Urothelium cell line (cell line): ENCODE measurements at regions not wholly inside any gene's neighbourhood (a gene's known extent, or its start where the extent isn't known, plus 50 kb on each side); places are given as distances from the start of the nearest gene placed in this dataset.

ENCODE experiments used
- DNase-seq: peaks from one replicate; pipeline ENCODE4 v3.0.0; 2011; ENCODE audit warnings: low spot score, mixed read lengths
- FAIRE-seq: peaks from 2 replicates; lab custom pipeline; 2011; peaks lifted over from hg19 to GRCh38; lab: Jason Lieb, UNC

DNA sequence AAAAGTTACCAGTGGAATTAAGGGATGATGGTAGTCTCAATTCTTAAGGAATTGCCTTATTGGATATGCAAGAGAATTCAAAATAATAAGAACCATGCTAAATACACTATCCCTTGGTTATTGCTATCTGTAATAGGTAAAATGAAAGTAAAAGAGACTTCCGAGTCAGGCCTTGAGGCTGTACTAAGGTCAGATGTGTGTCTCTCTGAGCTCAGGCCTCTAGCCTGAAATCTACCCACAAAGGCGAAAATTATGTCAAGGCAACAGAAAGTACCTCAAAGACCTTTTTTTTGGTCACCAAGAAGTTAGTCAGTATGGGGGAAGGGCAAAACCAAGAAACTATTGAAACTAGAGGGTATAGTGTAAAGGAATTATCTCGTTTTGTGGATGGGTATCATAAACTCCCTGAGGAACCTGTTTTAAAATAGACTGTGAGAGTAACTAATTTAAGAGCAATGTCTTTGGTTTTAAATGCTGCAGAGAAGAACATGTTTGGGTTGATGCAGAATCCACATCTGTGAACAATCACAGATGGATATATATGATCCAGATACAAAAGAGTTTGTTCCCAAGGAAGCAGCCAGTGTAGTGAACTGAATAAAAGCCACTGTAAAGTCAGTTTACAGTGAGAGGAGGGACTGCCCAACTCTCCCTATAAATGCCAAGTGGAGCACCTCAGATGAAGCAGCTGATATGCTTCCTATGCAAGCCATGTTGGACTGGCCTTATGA is 382.3 kb upstream of the SEMA6D start:
- FAIRE-seq = no peak
- no peak for DNase-seq

DNA sequence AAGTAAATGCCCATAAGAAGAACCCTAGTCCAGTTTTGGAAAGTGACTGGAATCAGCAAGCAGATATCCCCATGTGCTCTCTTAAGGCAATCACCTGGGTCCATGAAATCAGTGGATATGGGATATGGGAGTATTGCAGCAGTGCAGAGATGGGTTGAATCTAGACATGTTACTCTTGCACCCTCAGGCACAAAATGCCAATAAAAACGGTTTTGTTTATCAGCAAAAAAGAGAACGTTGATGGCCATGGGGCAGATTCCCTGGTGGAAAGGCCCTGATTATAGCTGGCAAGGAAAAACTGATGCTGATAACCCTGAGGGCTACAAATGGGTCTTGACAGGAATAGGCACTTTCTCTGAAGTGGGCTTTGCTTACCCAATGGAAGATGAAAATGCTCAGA is 380.2 kb upstream of the SEMA6D start:
- DNase-seq (no peak), FAIRE-seq (no peak)

DNA sequence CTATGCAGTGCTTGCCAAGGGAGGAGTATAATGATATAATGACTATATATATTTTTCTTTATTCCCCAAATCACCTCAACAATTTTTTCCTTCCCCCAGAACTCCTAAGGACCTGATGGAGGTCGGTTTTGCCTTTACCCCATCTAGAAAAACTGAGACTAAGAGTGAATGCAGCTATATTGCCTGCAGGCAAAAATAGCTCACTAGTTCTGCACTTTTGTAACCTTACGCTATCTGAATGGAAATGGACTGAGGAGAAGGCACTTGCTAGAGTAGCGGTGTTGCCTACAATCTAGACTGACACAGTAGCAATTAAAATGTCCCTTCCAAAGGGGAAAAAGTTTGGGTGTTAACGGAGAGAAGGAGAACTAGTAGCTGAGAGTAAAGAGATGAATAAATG is 379.5 kb upstream of the SEMA6D start:
- FAIRE-seq (no peak), DNase-seq (no peak)

DNA sequence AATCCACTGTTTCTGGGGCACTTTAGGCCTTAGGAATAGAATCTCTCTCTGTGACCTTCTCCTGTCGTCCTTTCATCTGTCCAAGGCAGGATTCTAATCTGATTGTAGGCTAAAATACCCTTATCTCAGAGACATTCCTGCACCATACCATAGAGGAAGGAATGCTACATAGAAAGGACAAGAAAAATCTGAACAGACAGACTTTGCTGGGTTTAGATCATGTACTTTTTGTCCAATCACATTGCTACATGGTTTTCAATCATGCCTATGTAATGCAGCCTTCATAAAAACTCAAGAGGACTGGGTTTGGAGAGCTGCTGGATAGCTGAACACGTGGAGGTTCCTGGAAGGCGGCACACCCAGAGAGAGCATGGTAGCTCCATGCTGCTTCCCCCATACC is 378.5 kb upstream of the SEMA6D start:
- DNase-seq (no peak), FAIRE-seq (no peak)

DNA sequence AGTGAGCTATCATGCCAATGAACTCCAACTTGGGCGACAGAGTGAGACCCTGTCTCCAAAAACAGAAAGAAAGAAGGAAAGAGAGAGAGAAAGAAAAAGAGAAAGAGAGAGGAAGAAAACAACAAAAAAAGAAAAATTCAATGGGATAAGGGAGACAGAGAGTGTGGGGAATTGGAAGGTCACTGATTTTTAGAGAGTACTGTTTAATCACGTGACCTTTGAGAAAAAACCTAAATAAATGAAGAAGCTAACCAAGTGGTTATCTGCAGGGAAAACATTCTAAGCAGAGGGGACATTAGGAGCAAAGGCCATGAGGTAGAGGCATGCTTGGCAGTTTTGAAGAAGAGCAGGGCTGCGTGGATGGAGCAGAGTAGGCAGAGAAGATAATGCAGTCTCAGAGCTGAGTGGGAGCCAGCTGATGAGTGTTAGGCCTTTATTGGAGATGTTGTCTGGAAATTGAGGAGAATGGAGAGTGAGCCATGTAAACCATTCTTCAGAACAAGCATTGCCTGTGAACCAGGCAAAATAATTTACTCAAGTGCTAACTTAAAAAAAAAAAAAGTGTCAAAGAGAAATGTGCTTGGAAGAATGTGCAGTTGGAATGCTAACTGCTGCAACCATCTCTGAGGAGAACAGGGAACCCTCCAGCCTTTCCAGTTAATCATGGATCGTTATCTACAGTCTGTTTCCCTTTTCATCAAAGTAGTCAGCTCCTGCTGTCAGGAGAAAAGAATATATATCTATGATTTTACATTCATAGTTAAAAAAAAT is 377.3 kb upstream of the SEMA6D start:
- FAIRE-seq = no peak
- no peak for DNase-seq

DNA sequence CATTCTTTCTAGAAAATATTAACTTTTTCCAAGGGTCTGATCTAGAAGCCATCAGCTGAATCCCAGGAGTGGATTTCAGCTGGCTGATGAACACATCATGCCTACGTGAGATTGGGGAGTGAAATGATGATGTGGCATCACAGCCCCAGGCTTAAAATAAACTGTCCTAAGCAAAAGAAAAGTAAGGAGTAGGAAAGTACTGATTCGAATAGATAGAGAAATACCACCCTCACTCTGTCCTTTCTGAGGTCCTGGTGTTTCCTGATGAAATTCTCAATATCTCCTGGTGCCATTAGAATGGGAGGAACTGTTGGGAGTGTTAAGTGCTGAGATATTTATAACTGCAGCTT is 376.8 kb upstream of the SEMA6D start:
- no peak for DNase-seq
- FAIRE-seq = no peak

DNA sequence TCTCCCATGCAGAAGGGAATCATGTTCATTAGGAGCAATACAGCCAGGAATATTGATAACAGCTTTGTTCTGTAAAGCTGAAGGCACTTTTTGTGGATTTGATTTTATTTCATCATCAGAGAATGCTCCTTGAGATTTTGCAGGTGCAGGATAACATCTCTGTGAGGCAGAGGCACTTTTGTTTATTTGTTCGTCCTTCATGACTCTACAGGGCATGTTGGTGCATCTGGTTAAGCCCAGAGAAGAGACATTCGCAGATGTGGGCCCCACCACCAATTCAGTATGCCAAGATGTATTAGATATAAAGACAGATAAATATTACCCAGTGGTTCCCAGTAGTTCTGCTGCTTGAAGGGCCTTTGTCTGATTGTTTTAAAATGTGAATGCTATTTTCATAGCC is 368.1 kb upstream of the SEMA6D start:
- DNase-seq (no peak), FAIRE-seq (no peak)

DNA sequence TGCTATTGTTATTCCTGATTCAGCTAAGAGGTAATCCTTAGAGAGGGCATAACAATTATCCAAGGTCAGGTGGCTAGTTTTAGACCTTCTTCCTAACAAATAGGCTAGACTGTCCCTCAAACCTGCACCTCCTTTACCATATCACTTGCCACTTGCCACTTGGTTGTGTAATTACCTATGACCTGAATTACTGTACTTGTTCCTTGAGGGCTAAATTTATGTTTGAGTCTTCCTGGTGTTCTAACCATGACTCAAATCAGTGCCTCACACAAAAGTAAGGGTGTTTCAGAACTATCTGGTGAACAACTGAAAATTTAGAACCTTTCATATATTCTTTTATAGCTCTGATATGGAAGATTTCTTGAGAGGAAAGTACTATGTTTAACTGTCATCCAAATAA is 365.8 kb upstream of the SEMA6D start:
- no peak for DNase-seq
- FAIRE-seq = no peak

DNA sequence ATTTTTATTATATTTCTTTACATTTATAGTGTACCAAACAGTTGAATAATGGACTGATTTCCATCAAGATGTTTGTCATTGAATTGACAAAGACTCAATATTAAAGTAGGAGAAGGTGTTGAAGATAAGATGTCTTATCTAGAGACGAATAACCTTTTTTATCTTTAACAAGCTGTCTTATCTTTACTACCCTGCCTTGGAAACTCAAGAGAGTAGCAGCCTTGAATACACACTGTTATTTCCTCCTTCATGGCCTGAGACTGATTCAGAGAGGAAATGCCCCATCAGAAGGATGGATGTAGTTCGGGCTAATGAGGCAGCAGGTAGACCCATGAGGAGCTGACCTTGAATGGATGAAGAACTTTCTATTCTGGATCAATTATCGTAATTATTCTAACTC is 365.1 kb upstream of the SEMA6D start:
- FAIRE-seq = no peak
- DNase-seq = no peak

DNA sequence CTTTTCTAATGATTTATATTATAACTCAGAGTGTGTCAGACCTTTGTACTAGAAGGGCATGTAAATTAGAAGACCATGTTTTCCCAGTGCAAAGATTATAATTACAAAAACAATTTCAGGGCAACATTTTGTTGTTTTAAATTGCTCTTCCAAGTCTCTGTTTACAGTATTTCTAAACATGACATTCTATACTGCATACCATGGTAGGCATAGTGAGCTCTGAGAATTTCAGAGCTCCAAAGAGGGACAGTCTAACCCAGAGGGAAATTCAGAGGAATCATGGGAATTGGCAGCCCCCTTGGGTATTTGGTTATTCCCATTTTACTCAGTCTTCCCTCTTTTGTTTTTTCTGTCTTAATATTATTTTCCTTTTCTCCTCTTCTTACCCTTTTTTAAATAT is 361.5 kb upstream of the SEMA6D start:
- FAIRE-seq (no peak), DNase-seq (no peak)

DNA sequence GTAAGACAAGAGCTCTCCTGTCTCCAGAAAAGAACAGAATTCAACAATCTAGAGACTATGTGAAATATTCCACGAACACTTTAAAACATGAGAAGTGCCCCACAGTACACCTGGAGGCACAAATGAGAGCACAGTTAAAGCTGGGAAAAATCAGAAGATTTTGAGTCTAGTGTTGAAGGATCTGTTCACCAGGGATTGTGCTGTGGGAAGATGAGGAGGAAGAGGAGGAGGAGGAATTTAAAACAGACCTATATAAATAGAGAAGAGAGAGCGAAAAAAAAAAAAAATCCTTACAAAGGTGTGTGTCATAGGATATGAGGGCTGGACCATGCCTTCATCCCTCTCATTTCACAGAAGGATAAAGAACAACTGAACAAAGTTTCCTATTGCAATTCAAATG is 361.0 kb upstream of the SEMA6D start:
- DNase-seq (no peak), FAIRE-seq (no peak)

DNA sequence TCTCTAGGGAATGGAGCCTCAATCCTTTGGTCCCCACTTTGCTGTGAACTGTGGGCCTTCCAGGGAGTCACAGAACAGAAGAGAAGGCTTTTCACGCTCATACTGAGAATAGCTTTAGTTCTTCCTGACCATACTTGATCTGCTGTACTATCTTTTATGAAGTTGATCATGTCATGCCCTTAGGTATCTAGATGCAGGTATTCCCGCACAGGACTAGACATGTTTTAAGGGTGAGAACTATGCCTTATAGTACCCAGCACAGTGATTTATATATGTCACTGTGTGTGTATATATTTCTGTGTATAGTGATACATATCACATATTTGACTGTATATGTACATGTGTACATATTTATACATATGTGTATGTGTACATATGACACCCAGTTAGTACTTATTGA is 358.4 kb upstream of the SEMA6D start:
- FAIRE-seq = no peak
- DNase-seq = no peak

DNA sequence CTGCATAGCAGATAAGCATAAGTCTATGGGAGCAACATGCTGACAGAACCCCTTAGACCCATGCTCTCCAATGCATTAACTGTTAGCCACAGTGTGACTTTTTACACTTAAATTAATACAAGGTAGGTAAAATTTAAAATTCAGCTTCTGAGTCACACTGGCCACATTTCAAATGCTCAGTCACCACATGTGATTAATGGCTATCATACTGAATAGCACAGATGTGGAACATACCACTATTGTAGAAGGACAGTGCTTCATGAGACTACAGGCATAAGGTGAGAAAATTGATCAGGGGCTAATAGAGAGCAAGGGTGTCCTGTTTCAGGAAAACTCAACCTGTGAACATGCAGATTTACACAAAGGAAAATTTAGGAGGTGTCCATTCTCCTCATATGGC is 357.0 kb upstream of the SEMA6D start:
- DNase-seq (no peak), FAIRE-seq (no peak)

DNA sequence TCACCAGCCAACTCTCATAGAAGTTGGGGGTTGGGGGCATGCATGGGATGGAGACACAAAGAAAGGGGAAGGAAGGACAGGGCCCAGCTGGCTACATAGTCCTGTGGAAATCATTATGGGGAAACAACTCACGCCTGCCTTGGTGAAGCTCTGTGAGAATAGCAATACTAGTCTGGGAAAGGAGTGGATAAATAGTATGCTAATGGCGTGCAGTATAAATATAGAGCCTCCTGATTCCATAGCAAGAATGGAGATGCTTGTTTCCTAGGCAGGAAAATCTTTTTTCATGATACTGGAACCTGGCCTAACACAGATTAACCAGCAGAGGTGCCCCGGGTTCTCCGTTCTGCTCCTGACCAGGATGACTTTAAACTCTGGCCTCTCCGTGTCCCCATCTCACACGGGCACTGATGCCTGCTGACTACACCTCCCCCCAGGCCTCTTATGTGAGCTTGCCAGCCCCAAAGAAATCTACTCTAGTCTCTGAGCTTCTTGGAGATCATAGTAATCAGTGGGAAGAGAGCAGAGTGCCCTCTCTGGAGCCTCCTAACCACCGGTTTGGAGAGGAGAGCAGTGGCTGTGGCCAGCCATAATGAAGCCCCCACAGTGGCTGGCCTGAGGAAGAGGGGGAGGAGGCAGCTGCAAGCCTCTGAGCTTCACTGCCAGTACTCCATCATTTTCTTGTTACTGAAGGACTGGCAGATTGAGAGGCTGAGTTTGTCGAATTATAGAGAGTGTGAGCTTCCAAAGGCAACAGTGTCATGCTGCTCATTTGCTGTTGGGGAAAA is 355.0 kb upstream of the SEMA6D start:
- no peak for DNase-seq
- FAIRE-seq = no peak

DNA sequence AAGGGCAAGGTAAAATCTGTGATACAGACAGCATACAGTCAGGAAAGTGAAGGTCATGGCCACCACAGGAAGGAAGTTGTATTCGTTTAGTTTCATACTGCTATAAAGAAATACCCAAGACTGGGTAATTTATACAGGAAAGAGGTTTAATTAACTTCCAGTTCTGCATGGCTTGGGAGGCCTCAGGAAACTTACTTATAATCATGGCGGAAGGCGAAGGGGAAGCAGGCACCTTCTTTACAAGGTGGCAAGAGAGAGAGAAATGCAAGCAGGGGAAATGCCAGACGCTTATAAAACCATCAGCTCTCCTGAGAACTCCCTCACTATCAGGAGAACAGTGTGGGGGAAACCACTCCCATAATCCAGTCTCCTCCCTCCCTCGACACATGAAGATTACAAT is 353.7 kb upstream of the SEMA6D start:
- no peak for DNase-seq
- no peak for FAIRE-seq

DNA sequence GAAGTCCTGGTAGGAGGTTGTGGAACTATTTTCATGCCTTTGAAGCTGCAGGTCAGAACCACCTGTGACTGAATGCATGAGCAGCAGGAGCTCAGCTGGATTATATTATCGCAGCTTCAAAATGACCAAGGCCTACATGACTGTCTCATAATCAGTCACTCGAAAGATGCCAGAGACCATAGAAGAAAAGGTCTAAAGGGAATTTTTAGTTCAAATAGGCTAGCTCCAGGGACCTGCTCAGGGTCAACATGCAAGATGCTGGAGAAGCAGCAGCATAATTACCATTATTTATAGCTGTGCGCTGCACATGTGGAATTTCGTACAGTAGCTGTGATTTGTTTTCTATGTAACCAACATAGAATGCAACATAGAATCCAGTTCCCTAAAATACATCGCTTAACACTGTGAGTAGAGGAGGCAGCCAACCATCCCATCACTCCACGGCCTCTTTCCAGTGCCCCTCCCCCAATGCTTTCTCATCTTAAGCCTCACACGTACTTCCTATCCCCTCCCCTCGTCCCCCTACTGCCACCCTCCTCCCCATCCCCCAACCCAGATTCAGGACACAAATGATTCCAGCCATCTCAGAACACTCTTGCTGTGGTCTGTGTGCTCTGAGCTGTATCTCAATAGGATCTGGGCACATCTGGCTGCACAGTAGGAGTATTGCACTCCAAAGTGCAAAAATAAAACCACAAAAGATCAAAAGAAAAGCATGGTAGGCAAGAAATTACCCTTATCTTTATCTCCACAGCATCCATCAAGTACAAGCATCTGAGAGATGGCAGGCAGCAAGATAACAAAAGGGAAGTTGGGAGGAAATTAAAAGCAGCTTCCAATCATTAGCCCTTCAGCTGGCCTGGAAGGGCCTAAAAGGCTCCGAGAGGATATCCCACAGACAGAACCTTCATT is 352.8 kb upstream of the SEMA6D start:
- DNase-seq = no peak
- FAIRE-seq = no peak

DNA sequence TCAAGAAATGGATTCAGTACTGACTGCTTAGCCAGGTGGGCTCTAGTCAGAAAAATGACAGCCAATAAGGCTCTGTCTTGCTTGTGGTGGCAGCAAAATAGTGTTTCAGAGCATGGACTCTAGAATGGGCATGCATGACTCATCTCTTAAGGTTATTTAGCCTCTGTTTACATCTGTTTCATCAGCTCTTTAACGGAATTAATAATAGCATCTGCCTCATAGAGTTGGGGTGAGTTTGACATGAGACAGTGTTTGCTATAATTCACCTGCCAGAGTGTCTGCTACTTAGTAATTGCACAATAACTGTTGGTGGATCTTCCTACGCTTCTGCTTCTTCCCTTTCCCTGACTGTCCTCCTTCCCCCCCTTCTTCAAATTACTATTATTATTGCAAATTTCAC is 350.4 kb upstream of the SEMA6D start:
- FAIRE-seq (no peak), DNase-seq (no peak)

DNA sequence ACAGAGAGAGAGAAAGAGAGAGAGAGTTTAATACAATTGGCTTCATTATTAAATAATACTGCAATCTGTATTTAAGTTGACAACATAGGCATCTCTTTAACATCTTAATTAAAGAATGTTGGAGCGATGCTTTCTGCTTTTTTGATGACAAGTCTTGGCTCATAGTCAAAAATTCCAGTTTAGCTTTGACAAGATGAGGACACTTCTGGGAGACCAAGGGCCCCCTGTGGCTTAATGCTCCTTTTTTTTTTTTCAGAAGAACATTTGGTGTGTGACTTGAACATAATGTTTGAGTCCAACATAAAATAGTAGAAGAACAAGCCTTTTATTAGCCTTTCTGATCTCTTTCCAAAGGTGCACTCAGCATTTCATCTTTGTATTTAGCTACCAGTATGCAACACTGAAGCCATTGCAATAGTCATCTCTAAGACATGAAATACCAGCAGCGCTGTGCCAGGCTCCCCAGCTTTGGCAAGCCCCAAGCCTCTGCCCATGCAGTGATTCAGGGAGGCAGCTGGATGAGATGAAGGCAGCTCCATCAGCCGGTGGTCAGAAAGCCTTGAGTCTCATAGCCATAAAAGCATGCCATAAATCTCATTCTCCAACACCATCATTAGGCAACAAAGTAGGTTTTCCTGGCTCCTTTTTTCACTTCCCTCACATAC is 349.4 kb upstream of the SEMA6D start:
- DNase-seq = no peak

DNA sequence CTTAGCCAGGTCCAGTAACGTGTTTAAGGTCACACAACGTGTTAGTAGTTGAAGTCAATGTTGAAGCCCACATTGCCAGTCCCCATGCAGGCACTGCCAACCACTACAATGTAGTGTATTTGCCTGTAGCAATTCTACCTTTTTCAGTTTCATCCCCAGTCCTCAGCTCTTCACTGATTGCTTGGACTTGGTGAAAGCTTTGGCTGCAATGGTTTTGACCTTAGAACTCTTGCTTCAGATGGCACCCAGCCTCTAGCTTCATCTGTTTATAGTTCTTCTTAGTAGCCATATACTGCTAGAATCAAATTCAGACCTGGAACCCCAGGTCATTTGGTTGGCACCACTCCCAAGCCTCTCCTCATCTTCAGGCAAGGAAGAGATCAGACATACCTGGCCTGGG is 345.4 kb upstream of the SEMA6D start:
- FAIRE-seq (no peak), DNase-seq (no peak)

More for the DNA sequence above, 349.4 kb upstream of the SEMA6D start:
- no peak for FAIRE-seq

DNA sequence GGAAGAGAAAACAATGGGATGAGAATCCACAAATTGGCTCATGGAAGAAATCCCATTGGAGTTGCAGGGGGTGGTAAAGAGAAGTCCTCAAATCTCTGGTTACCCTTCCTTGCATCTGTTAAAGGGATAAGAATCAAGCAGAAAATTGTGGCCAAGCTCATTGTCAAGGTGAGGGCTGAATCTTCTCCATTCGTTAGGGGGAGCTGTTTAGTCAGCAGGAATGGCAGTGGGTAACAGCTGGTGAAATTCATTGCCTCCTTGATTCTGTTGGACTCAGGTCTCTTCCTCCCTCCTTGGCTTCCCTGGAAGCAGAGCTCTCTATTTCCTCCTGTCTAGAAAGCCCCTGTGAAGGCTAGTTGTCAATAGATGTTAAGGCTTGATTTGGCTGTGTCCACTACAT is 343.1 kb upstream of the SEMA6D start:
- no peak for FAIRE-seq
- no peak for DNase-seq
